Body of pancreas (tissue), 4 donors: ENCODE measurements at regions not wholly inside any gene's neighbourhood (a gene's known extent, or its start where the extent isn't known, plus 50 kb on each side); places are given as distances from the start of the nearest gene placed in this dataset.

Experiments
- CTCF ChIP-seq, 7 experiments: fragments of 450-650 bp in 4 of 7; fragments of 200-600 bp in 3 of 7; sonication (generic) in 3 of 7; IDR thresholded peaks; one replicate each; pipeline ENCODE4 v1.5.1; 2016 to 2019; ENCODE audit warnings: antibody characterized with exemption in 7 of 7
- POLR2A ChIP-seq, 3 donors: fragments of 450-650 bp; IDR thresholded peaks; one replicate each; pipeline ENCODE4 v1.6.1; 2016; ENCODE audit warnings: antibody characterized with exemption in 3 of 3, mild to moderate bottlenecking in 2 of 3

- TF ChIP-seq POLR2A (IDR thresholded peaks at IDR 0.05) (no peak), CTCF (IDR thresholded peaks at IDR 0.05) (no peak)
Measured at GRCh38 chr4:137312257-137312656, 220.0 kb downstream of the PCDH18 start.
